Osteocyte (in vitro differentiated cells): ENCODE measurements at regions not wholly inside any gene's neighbourhood (a gene's known extent, or its start where the extent isn't known, plus 50 kb on each side); places are given as distances from the start of the nearest gene placed in this dataset.

Experiments used
- DNase-seq: peaks from one replicate; pipeline ENCODE4 v3.0.0; 2021; ENCODE audit warnings: mixed read lengths; ENCODE audit not compliant: unreplicated experiment; ENCODE audit errors: extremely low spot score
- H3K27ac Mint-ChIP-seq: one replicate; pipeline ENCODE4 v1.8.0; 2021; ENCODE audit warnings: mild to moderate bottlenecking, mixed read lengths; ENCODE audit not compliant: unreplicated experiment
- H3K27me3 Mint-ChIP-seq: one replicate; pipeline ENCODE4 v1.8.0; 2021; ENCODE audit warnings: mixed read lengths; ENCODE audit not compliant: unreplicated experiment
- H3K36me3 Mint-ChIP-seq: one replicate; pipeline ENCODE4 v1.8.0; 2021; ENCODE audit warnings: mixed read lengths; ENCODE audit not compliant: unreplicated experiment
- H3K4me1 Mint-ChIP-seq: one replicate; pipeline ENCODE4 v1.8.0; 2021; ENCODE audit warnings: mixed read lengths; ENCODE audit not compliant: unreplicated experiment
- H3K4me3 Mint-ChIP-seq: one replicate; pipeline ENCODE4 v1.8.0; 2021; ENCODE audit warnings: mild to moderate bottlenecking, moderate library complexity, mixed read lengths; ENCODE audit not compliant: unreplicated experiment
- H3K9me3 Mint-ChIP-seq: one replicate; pipeline ENCODE4 v1.8.0; 2021; ENCODE audit warnings: mixed read lengths; ENCODE audit not compliant: unreplicated experiment
- CTCF ChIP-seq: fragments of 200-600 bp; sonication (generic); IDR thresholded peaks from 2 replicates; pipeline ENCODE4 v1.5.0; 2021; ENCODE audit warnings: antibody characterized with exemption, mild to moderate bottlenecking, moderate library complexity

GRCh38 chr9:80500300-80500699 lies 928.5 kb downstream of the TLE4 start:
- Mint-ChIP-seq H3K4me3 (no peak overlapping the region), H3K27me3 (no peaks in the 10 kb centered on the region), H3K9me3 (peaks cover 6% of the 10 kb centered on the region), H3K36me3 (no peaks in the 10 kb centered on the region), H3K4me1 (peaks cover 13% of the 10 kb centered on the region), H3K27ac (no peak overlapping the region)
- no peak for DNase-seq
- TF ChIP-seq CTCF, result peak; percentile 22

DNA sequence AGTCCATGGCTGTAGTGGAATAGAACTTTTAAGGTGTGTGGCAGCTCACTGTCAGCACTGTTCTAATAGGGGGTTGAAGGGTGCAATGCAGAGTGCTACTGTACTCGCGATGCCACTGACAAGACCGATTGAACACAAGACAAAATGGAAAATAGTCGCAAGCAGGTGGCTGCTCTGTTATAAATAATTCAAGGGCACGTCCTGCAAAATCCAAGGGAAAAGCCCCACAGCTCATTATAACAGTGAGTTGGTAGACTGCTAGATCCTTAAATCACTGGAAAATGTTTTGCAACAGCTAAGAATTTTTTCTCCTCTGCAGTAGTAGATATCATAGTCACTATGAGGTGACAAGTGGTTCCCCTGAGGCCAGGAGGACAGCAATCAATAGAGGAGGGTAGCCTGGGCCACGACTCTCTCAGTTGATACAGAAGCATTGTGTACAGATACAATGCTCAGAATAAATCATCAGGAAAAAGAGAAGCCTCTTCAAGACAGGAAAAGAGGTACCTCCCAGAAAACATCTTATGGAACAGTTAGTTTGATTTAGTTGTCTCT lies 926.3 kb downstream of the TLE4 start:
- Mint-ChIP-seq H3K4me1 (no peaks in the 10 kb centered on the region), H3K9me3 (peaks cover 12% of the 10 kb centered on the region), H3K27me3 (no peaks in the 10 kb centered on the region), H3K27ac (no peak overlapping the region), H3K4me3 (no peak overlapping the region), H3K36me3 (no peaks in the 10 kb centered on the region)
- no peak for TF ChIP-seq CTCF
- no peak for DNase-seq

GRCh38 chr9:80496901-80497556 lies 925.3 kb downstream of the TLE4 start:
- TF ChIP-seq CTCF, result no peak
- Mint-ChIP-seq H3K9me3 (peaks cover 12% of the 10 kb centered on the region), H3K27ac (no peak overlapping the region), H3K4me3 (no peak overlapping the region), H3K36me3 (no peaks in the 10 kb centered on the region), H3K4me1 (no peaks in the 10 kb centered on the region), H3K27me3 (no peaks in the 10 kb centered on the region)
- no peak for DNase-seq

DNA sequence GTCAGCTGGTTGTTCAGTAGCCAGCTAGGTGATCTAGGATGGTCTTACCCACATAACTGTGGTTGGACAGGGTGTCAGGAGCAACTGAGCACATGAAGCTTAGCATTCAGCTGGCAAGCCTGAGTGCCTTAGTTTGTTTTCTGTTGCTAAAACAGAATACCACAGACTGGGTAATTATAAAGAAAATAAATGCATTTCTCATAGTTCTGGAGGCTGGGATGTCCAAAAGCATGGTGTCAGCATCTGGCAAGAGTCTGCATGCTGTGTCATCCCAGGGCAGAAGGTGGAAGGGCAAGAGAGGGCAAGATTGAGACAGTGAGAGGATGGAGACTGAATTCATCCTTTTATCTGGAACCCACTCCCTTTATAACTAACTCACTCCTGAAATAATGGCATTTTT lies 921.5 kb downstream of the TLE4 start:
- Mint-ChIP-seq H3K27ac (no peak overlapping the region), H3K27me3 (no peaks in the 10 kb centered on the region), H3K4me3 (no peak overlapping the region), H3K36me3 (no peaks in the 10 kb centered on the region), H3K9me3 (peaks cover 12% of the 10 kb centered on the region), H3K4me1 (no peaks in the 10 kb centered on the region)
- no peak for TF ChIP-seq CTCF
- DNase-seq, result no peak

DNA sequence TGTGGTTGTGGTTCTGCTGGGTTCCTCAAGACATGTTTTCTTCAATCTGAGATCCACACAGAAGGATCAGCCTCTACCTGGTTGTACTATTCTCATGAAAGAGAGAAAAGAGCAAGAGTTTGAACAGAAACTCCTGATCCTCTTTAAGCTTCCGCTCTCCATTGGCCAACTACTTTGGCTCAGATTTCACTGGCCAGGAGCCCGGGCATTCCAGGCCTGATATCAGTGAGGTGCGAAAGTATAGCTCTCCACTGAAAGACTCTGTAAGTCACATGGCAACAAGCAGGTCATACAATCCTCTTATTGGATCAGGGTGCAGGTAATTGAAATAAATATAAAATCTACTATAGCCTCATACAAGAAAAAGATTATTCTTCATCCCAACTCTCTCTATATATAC lies 920.5 kb downstream of the TLE4 start:
- Mint-ChIP-seq H3K9me3 (peaks cover 12% of the 10 kb centered on the region), H3K36me3 (no peaks in the 10 kb centered on the region), H3K4me3 (no peak overlapping the region), H3K4me1 (no peaks in the 10 kb centered on the region), H3K27ac (no peak overlapping the region), H3K27me3 (no peaks in the 10 kb centered on the region)
- DNase-seq, result no peak
- TF ChIP-seq CTCF, result no peak
